DND-41 (cell line): ENCODE measurements at regions not wholly inside any gene's neighbourhood (a gene's known extent, or its start where the extent isn't known, plus 50 kb on each side); places are given as distances from the start of the nearest gene placed in this dataset.
"Not testable (repeated sequence)": the region's sequence is repeated elsewhere in the genome, so short reads cannot be mapped to it uniquely, and the experiment has no call there.

Experiments
- ATAC-seq: fragments of 200-7000 bp; cut with Tn5 transposase; 3 replicates; pipeline ENCODE4 v1.9.1; 2021; ENCODE audit warnings: low read depth; ENCODE audit not compliant: insufficient read depth
- DNase-seq: peaks from one replicate; pipeline ENCODE4 v3.0.0-alpha.2; 2020
- H2AFZ ChIP-seq: 2 replicates; pipeline ENCODE4 v1.6.0; 2012; ENCODE audit warnings: low read depth, low read length
- H3K27ac ChIP-seq: 2 replicates; pipeline ENCODE4 v1.5.1; 2012; ENCODE audit warnings: low read length, inconsistent platforms
- H3K27me3 ChIP-seq: fragments of 200-600 bp; sonication (generic); 2 replicates; pipeline ENCODE4 v1.6.0; 2012; ENCODE audit warnings: low read length, mild to moderate bottlenecking, inconsistent platforms; ENCODE audit not compliant: insufficient read depth, poor library complexity
- H3K36me3 ChIP-seq: 2 replicates; pipeline ENCODE4 v1.5.1; 2012; ENCODE audit warnings: low read length, inconsistent platforms; ENCODE audit not compliant: insufficient read depth
- H3K4me1 ChIP-seq: 2 replicates; pipeline ENCODE4 v1.5.1; 2012; ENCODE audit warnings: mild to moderate bottlenecking, low read length; ENCODE audit not compliant: insufficient read depth
- H3K4me2 ChIP-seq: 2 replicates; pipeline ENCODE4 v1.6.0; 2012; ENCODE audit warnings: mild to moderate bottlenecking, moderate library complexity, low read length, inconsistent platforms; ENCODE audit not compliant: insufficient read depth
- H3K4me3 ChIP-seq, 2 experiments: fragments of 200-600 bp in 1 of 2; shearing (Covaris generic) in 1 of 2; 2 replicates each; pipeline ENCODE4 v1.5.1; 2012 to 2016; ENCODE audit warnings: inconsistent platforms in 2 of 2, low read length in 2 of 2, mild to moderate bottlenecking in 2 of 2, low read depth in 1 of 2, moderate library complexity in 1 of 2
- H3K79me2 ChIP-seq: 2 replicates; pipeline ENCODE4 v1.6.0; 2012; ENCODE audit warnings: low read length, inconsistent platforms; ENCODE audit not compliant: insufficient read depth
- H3K9ac ChIP-seq: 2 replicates; pipeline ENCODE4 v1.6.0; 2012; ENCODE audit warnings: low read depth, mild to moderate bottlenecking, inconsistent platforms, low read length, moderate library complexity
- H3K9me3 ChIP-seq: 2 replicates; pipeline ENCODE4 v1.5.1; 2012; ENCODE audit warnings: low read length, moderate library complexity, mild to moderate bottlenecking, inconsistent platforms; ENCODE audit not compliant: insufficient read depth, severe bottlenecking
- H4K20me1 ChIP-seq: 2 replicates; pipeline ENCODE4 v1.6.0; 2012; ENCODE audit warnings: low read length; ENCODE audit not compliant: insufficient read depth
- CTCF ChIP-seq: IDR thresholded peaks from 2 replicates; pipeline ENCODE4 v1.5.1; 2012; ENCODE audit warnings: borderline replicate concordance, low read length, moderate library complexity, mild to moderate bottlenecking; ENCODE audit not compliant: poor library complexity, severe bottlenecking; ENCODE audit errors: extremely low read depth
- EZH2 ChIP-seq: IDR thresholded peaks from 3 replicates; pipeline ENCODE4 v1.6.1; 2012; ENCODE audit warnings: borderline replicate concordance, low read depth, mild to moderate bottlenecking, moderate library complexity, low read length, inconsistent platforms; ENCODE audit not compliant: severe bottlenecking

- Histone ChIP-seq H2AFZ (no peak overlapping the region), H3K4me3 (no peak overlapping the region), H3K36me3 (no peaks in the 10 kb centered on the region), H3K4me1 (no peaks in the 10 kb centered on the region), H3K9ac (no peak overlapping the region), H3K9me3 (no peaks in the 10 kb centered on the region), H3K4me2 (no peak overlapping the region), H3K79me2 (no peaks in the 10 kb centered on the region), H3K27me3 (no peaks in the 10 kb centered on the region), H3K27ac (no peak overlapping the region), H4K20me1 (no peaks in the 10 kb centered on the region)
- no peak for DNase-seq
- no peak for ATAC-seq
- TF ChIP-seq CTCF = no peak
- TF ChIP-seq EZH2 = no peak
Observed at GRCh38 chr6:120759570-120759969, 574.7 kb downstream of the TBC1D32 start.

DNA sequence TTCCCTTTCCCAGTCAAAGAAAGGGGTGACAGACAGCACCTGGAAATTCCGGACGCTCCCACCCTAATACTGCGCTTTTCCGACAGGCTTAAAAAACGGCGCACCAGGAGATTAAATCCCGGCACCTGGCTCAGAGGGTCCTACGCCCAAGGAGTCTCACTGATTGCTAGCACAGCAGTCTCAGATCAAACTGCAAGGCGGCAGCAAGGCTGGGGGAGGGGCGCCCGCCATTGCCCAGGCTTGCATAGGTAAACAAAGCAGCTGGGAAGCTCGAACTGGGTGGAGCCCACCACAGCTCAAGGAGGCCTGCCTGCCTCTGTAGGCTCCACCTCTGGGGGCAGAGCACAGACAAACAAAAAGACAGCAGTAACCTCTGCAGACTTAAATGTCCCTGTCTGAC is 585.7 kb downstream of the TBC1D32 start:
- not testable (repeated sequence) for H3K27ac ChIP-seq, ATAC-seq, H3K4me2 ChIP-seq, H4K20me1 ChIP-seq, H3K4me3 ChIP-seq, DNase-seq, H3K79me2 ChIP-seq, H3K9me3 ChIP-seq, H3K9ac ChIP-seq, H3K4me1 ChIP-seq, H2AFZ ChIP-seq, H3K36me3 ChIP-seq, H3K27me3 ChIP-seq

GRCh38 chr6:120736740-120737139 is 597.5 kb downstream of the TBC1D32 start:
- Histone ChIP-seq H4K20me1 (no peaks in the 10 kb centered on the region), H3K4me1 (no peaks in the 10 kb centered on the region), H3K4me2 (no peak overlapping the region), H3K27me3 (no peaks in the 10 kb centered on the region), H3K27ac (no peak overlapping the region), H3K79me2 (no peaks in the 10 kb centered on the region), H2AFZ (no peak overlapping the region), H3K4me3 (no peak overlapping the region), H3K36me3 (no peaks in the 10 kb centered on the region), H3K9ac (no peak overlapping the region), H3K9me3 (no peaks in the 10 kb centered on the region)
- no peak for TF ChIP-seq CTCF
- TF ChIP-seq EZH2 = no peak
- no peak for DNase-seq
- ATAC-seq = no peak

DNA sequence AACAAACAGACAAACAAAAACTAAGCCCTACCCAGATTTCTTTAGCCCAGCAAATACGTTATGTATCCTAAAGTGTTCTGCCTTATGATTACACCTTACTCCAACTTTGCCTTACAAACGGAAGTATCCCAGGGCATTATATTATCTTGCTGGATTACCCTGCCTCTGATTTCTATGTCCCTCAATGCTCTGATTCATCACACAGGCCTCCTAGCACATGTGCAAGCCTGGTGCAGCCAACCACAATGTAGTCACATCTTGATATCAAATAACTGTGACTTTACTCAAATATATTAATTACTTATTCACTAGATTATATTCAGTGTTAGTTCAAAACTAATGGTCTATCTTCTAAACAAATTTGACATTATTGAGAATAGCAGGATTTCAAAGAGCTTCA is 598.6 kb downstream of the TBC1D32 start:
- H3K4me3 ChIP-seq = no peak overlapping the region
- no peaks in the 10 kb centered on the region for H3K27me3 ChIP-seq
- ATAC-seq (no peak), DNase-seq (no peak)
- H3K4me2 ChIP-seq = no peak overlapping the region
- no peaks in the 10 kb centered on the region for H3K4me1 ChIP-seq
- H3K27ac ChIP-seq = no peak overlapping the region
- no peaks in the 10 kb centered on the region for H3K79me2 ChIP-seq
- no peak overlapping the region for H3K9ac ChIP-seq
- H4K20me1 ChIP-seq = no peaks in the 10 kb centered on the region
- H3K9me3 ChIP-seq = no peaks in the 10 kb centered on the region
- TF ChIP-seq EZH2 (no peak), CTCF (no peak)
- no peaks in the 10 kb centered on the region for H3K36me3 ChIP-seq
- H2AFZ ChIP-seq = no peak overlapping the region
